Uterus (tissue), 2 donors: ENCODE measurements at regions not wholly inside any gene's neighbourhood (a gene's known extent, or its start where the extent isn't known, plus 50 kb on each side); places are given as distances from the start of the nearest gene placed in this dataset.

Source experiments
- POLR2A ChIP-seq, 2 donors: fragments of 450-650 bp; IDR thresholded peaks; one replicate each; pipeline ENCODE4 v1.6.1; 2016; ENCODE audit warnings: antibody characterized with exemption in 2 of 2, mild to moderate bottlenecking in 1 of 2, moderate library complexity in 1 of 2
- TF ChIP-seq, protein P1 (sequence below), 4 experiments: fragments of 200-600 bp in 2 of 4; fragments of 450-650 bp in 2 of 4; sonication (generic) in 2 of 4; IDR thresholded peaks; one replicate each; pipeline ENCODE4 v1.5.1; 2016 to 2019; ENCODE audit warnings: antibody characterized with exemption in 4 of 4, mild to moderate bottlenecking in 2 of 4, moderate library complexity in 1 of 4

GRCh38 chr12:54701940-54702592 is 53.9 kb upstream of the DCD start:
- TF ChIP-seq, protein P1, sequence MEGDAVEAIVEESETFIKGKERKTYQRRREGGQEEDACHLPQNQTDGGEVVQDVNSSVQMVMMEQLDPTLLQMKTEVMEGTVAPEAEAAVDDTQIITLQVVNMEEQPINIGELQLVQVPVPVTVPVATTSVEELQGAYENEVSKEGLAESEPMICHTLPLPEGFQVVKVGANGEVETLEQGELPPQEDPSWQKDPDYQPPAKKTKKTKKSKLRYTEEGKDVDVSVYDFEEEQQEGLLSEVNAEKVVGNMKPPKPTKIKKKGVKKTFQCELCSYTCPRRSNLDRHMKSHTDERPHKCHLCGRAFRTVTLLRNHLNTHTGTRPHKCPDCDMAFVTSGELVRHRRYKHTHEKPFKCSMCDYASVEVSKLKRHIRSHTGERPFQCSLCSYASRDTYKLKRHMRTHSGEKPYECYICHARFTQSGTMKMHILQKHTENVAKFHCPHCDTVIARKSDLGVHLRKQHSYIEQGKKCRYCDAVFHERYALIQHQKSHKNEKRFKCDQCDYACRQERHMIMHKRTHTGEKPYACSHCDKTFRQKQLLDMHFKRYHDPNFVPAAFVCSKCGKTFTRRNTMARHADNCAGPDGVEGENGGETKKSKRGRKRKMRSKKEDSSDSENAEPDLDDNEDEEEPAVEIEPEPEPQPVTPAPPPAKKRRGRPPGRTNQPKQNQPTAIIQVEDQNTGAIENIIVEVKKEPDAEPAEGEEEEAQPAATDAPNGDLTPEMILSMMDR (IDR thresholded peaks at IDR 0.05): peak; percentile 32 to 56 (median 50)
- TF ChIP-seq POLR2A (IDR thresholded peaks at IDR 0.05): no peak
